Fibroblast of lung (primary cell): ENCODE measurements at regions not wholly inside any gene's neighbourhood (a gene's known extent, or its start where the extent isn't known, plus 50 kb on each side); places are given as distances from the start of the nearest gene placed in this dataset.

Source experiments
- EZH2 ChIP-seq: IDR thresholded peaks from 2 replicates; pipeline ENCODE4 v1.5.1; 2012; ENCODE audit warnings: low read length, control low read depth, mild to moderate bottlenecking; ENCODE audit errors: missing control alignments
- TF ChIP-seq, protein P1 (sequence below), 2 donors: IDR thresholded peaks in 1 of 2; conservative IDR thresholded peaks in 1 of 2; 1 replicate in 1 of 2; 2 replicates in 1 of 2; pipeline ENCODE4 v1.5.1; 2011 to 2012; ENCODE audit warnings: low read length in 2 of 2, control low read depth in 1 of 2, inconsistent platforms in 1 of 2, low read depth in 1 of 2, mild to moderate bottlenecking in 1 of 2

DNA sequence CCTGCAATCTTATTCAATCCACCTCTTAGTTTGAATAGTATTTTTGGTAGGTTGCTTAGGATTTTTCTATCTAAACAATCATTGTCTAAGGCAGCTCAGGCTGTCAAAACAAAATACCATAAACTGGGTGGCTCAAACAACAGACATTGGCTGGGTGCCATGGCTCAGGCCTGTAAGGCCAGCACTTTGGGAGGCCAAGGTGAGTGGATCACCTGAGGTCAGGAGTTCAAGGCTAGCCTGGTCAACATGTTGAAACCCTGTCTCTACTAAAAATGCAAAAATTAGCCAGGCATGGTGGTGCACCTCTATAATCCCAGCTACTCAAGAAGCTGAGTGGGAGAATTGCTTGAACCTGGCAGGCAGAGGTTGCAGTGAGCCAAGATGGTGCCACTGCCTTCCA lies 126.7 kb downstream of the CYLD start:
- TF ChIP-seq, protein P1, sequence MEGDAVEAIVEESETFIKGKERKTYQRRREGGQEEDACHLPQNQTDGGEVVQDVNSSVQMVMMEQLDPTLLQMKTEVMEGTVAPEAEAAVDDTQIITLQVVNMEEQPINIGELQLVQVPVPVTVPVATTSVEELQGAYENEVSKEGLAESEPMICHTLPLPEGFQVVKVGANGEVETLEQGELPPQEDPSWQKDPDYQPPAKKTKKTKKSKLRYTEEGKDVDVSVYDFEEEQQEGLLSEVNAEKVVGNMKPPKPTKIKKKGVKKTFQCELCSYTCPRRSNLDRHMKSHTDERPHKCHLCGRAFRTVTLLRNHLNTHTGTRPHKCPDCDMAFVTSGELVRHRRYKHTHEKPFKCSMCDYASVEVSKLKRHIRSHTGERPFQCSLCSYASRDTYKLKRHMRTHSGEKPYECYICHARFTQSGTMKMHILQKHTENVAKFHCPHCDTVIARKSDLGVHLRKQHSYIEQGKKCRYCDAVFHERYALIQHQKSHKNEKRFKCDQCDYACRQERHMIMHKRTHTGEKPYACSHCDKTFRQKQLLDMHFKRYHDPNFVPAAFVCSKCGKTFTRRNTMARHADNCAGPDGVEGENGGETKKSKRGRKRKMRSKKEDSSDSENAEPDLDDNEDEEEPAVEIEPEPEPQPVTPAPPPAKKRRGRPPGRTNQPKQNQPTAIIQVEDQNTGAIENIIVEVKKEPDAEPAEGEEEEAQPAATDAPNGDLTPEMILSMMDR (conservative IDR thresholded peaks at IDR 0.05 in 1 of 2, IDR thresholded peaks at IDR 0.05 in 1 of 2; ENCODE audit: low read depth in 1 of 2, low read length in 2 of 2): no peak
- no peak for TF ChIP-seq EZH2
